ENCODE measurements at regions not wholly inside any gene's neighbourhood (a gene's known extent, or its start where the extent isn't known, plus 50 kb on each side); places are given as distances from the start of the nearest gene placed in this dataset.

- TF ChIP-seq ZNF704 (tag by site-specific recombination; IDR thresholded peaks at IDR 0.05) (no peak), OSR2 (tag by site-specific recombination; IDR thresholded peaks at IDR 0.05) (peak; percentile 50; the same call in 1 of the 2 replicates), FEZF1 (tag by site-specific recombination; IDR thresholded peaks at IDR 0.05) (peak; percentile 9; the same call in 1 of the 2 replicates), PRDM4 (tag by site-specific recombination; IDR thresholded peaks at IDR 0.05) (no peak), ZNF37A (tag by site-specific recombination; IDR thresholded peaks at IDR 0.05) (no peak)
Observed at GRCh38 chr3:25281041-25281731, 146.9 kb upstream of the RARB start (continued).

- Histone ChIP-seq H3K9me3 (ENCODE audit: control insufficient read depth, insufficient read depth, low read depth, low read length) (no peaks in the 10 kb centered on the region), H3K4me3 (ENCODE audit: low read depth, low read length) (no peak overlapping the region), H3K4me1 (ENCODE audit: control insufficient read depth, insufficient read depth, low read length) (no peaks in the 10 kb centered on the region), H3K36me3 (ENCODE audit: control insufficient read depth in 2 of 2, insufficient read depth in 1 of 2, low read length in 2 of 2) (no peaks in the 10 kb centered on the region), H3K27ac (ENCODE audit: extremely low read depth, low read depth, low read length) (no peak overlapping the region)
- ChIA-PET CTCF (no interaction called here), POLR2A (no interaction called here)
- TF ChIP-seq ZBTB17 (tag by site-specific recombination; IDR thresholded peaks at IDR 0.05), result no peak
- TF ChIP-seq ZNF184 (tag by site-specific recombination; IDR thresholded peaks at IDR 0.05), result no peak
- no peak for TF ChIP-seq KLF1 (tag by site-specific recombination; IDR thresholded peaks at IDR 0.05)
- TF ChIP-seq WT1 (tag by site-specific recombination; IDR thresholded peaks at IDR 0.05), result no peak
- no peak for TF ChIP-seq PRDM1 (tag by site-specific recombination; IDR thresholded peaks at IDR 0.05)
- no peak for TF ChIP-seq ZNF280C (tag by site-specific recombination; IDR thresholded peaks at IDR 0.05)
- TF ChIP-seq ZNF654 (tag by site-specific recombination; IDR thresholded peaks at IDR 0.05; ENCODE audit: low read depth), result no peak
- TF ChIP-seq ZNF211 (tag by site-specific recombination; IDR thresholded peaks at IDR 0.05; ENCODE audit: low read depth), result no peak
- no peak for TF ChIP-seq ZNF513 (tag by site-specific recombination; IDR thresholded peaks at IDR 0.05)
- no peak for TF ChIP-seq ZXDB (tag by site-specific recombination; IDR thresholded peaks at IDR 0.05)
Observed at GRCh38 chr3:25281732-25282126, 146.3 kb upstream of the RARB start.

GRCh38 chr3:25283613-25284012 is 144.4 kb upstream of the RARB start:
- Histone ChIP-seq H3K36me3 (ENCODE audit: control insufficient read depth in 2 of 2, insufficient read depth in 1 of 2, low read length in 2 of 2) (no peaks in the 10 kb centered on the region), H3K9me3 (ENCODE audit: control insufficient read depth, insufficient read depth, low read depth, low read length) (no peaks in the 10 kb centered on the region), H3K4me3 (ENCODE audit: low read depth, low read length) (no peak overlapping the region), H3K27ac (ENCODE audit: extremely low read depth, low read depth, low read length) (no peak overlapping the region), H3K4me1 (ENCODE audit: control insufficient read depth, insufficient read depth, low read length) (no peaks in the 10 kb centered on the region)
- CTCF ChIA-PET, result no interaction called here
- POLR2A ChIA-PET, result no interaction called here
- TF ChIP-seq ZNF2 (tag by site-specific recombination; IDR thresholded peaks at IDR 0.05), result no peak
- TF ChIP-seq AEBP2 (tag by site-specific recombination; IDR thresholded peaks at IDR 0.05; ENCODE audit: borderline replicate concordance), result no peak
- TF ChIP-seq HOXD13 (CRISPR knock-in tag; IDR thresholded peaks at IDR 0.05; ENCODE audit: borderline replicate concordance), result no peak

Data from HEK293 (cell line).